ENCODE measurements at regions not wholly inside any gene's neighbourhood (a gene's known extent, or its start where the extent isn't known, plus 50 kb on each side); places are given as distances from the start of the nearest gene placed in this dataset.

GRCh38 chr6:121835662-121836061 lies 400.2 kb downstream of the GJA1 start:
- no peak for DNase-seq

GRCh38 chr6:121837545-121838229 lies 402.2 kb downstream of the GJA1 start:
- no peak for DNase-seq

- DNase-seq, result no peak
Observed at GRCh38 chr6:121838842-121839241, 403.4 kb downstream of the GJA1 start.

GRCh38 chr6:121839896-121840295 lies 404.4 kb downstream of the GJA1 start:
- DNase-seq, result no peak

- DNase-seq, result no peak
Observed at GRCh38 chr6:121844898-121845297, 409.5 kb downstream of the GJA1 start.

GRCh38 chr6:121847806-121848522 lies 412.5 kb downstream of the GJA1 start:
- no peak for DNase-seq

GRCh38 chr6:121848523-121849255 lies 413.2 kb downstream of the GJA1 start:
- no peak for DNase-seq

GRCh38 chr6:121849477-121849876 lies 414.0 kb downstream of the GJA1 start:
- DNase-seq, result no peak

- DNase-seq, result no peak
Observed at GRCh38 chr6:121851056-121851455, 415.6 kb downstream of the GJA1 start.

- DNase-seq, result no peak
Observed at GRCh38 chr6:121853686-121854085, 418.2 kb downstream of the GJA1 start.

- DNase-seq, result no peak
Observed at GRCh38 chr6:121855521-121855920, 420.1 kb downstream of the GJA1 start.

GRCh38 chr6:121856296-121856695 lies 420.9 kb downstream of the GJA1 start:
- DNase-seq, result no peak

- DNase-seq, result no peak
Observed at GRCh38 chr6:121857551-121857950, 422.1 kb downstream of the GJA1 start.

- DNase-seq, result no peak
Observed at GRCh38 chr6:121858310-121858709, 422.9 kb downstream of the GJA1 start.

GRCh38 chr6:121858986-121859385 lies 423.5 kb downstream of the GJA1 start:
- DNase-seq, result no peak

GRCh38 chr6:121865811-121866210 lies 430.4 kb downstream of the GJA1 start:
- DNase-seq, result no peak

- DNase-seq, result no peak
Observed at GRCh38 chr6:121867095-121867494, 431.6 kb downstream of the GJA1 start.

- no peak for DNase-seq
Observed at GRCh38 chr6:121868206-121868605, 432.8 kb downstream of the GJA1 start.

- DNase-seq, result no peak
Observed at GRCh38 chr6:121873595-121873994, 438.1 kb downstream of the GJA1 start.

GRCh38 chr6:121876721-121877120 lies 441.3 kb downstream of the GJA1 start:
- DNase-seq, result no peak

- no peak for DNase-seq
Observed at GRCh38 chr6:121879149-121879548, 443.7 kb downstream of the GJA1 start.

- no peak for DNase-seq
Observed at GRCh38 chr6:121880831-121881230, 445.4 kb downstream of the GJA1 start.

- DNase-seq, result no peak
Observed at GRCh38 chr6:121881974-121882667, 446.7 kb downstream of the GJA1 start.

Measured in NCI-H510A (cell line).